ENCODE measurements at regions not wholly inside any gene's neighbourhood (a gene's known extent, or its start where the extent isn't known, plus 50 kb on each side); places are given as distances from the start of the nearest gene placed in this dataset.

- no peak for DNase-seq
- Histone ChIP-seq H3K9me3 (no peaks in the 10 kb centered on the region), H3K4me3 (no peak overlapping the region), H3K27ac (no peak overlapping the region), H3K4me1 (no peaks in the 10 kb centered on the region), H3K27me3 (no peaks in the 10 kb centered on the region), H3K36me3 (ENCODE audit: low read depth, missing control alignments) (no peaks in the 10 kb centered on the region)
- 68 to 70% methylated on average over 6 of the region's 6 CpGs for WGBS, 2 donors
- TF ChIP-seq, protein P1, sequence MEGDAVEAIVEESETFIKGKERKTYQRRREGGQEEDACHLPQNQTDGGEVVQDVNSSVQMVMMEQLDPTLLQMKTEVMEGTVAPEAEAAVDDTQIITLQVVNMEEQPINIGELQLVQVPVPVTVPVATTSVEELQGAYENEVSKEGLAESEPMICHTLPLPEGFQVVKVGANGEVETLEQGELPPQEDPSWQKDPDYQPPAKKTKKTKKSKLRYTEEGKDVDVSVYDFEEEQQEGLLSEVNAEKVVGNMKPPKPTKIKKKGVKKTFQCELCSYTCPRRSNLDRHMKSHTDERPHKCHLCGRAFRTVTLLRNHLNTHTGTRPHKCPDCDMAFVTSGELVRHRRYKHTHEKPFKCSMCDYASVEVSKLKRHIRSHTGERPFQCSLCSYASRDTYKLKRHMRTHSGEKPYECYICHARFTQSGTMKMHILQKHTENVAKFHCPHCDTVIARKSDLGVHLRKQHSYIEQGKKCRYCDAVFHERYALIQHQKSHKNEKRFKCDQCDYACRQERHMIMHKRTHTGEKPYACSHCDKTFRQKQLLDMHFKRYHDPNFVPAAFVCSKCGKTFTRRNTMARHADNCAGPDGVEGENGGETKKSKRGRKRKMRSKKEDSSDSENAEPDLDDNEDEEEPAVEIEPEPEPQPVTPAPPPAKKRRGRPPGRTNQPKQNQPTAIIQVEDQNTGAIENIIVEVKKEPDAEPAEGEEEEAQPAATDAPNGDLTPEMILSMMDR (IDR thresholded peaks at IDR 0.05) = no peak
- no peak for TF ChIP-seq POLR2A (IDR thresholded peaks at IDR 0.05)
- intact Hi-C loops (cut with DNase I; ENCODE audit: low total_unique reads) = no loop called here
Observed at GRCh38 chr18:56278421-56279003, 359.9 kb downstream of the TXNL1 start.

- Histone ChIP-seq H3K4me1 (no peaks in the 10 kb centered on the region), H3K27ac (no peak overlapping the region), H3K27me3 (no peaks in the 10 kb centered on the region), H3K9me3 (no peaks in the 10 kb centered on the region), H3K4me3 (no peak overlapping the region), H3K36me3 (ENCODE audit: low read depth, missing control alignments) (no peaks in the 10 kb centered on the region)
- DNase-seq = no peak
- 83 to 89% methylated on average over 3 of the region's 3 CpGs for WGBS, 2 donors
- intact Hi-C loops (cut with DNase I; ENCODE audit: low total_unique reads) = no loop called here
- TF ChIP-seq, protein P1 (IDR thresholded peaks at IDR 0.05) = no peak
- no peak for TF ChIP-seq POLR2A (IDR thresholded peaks at IDR 0.05)
Observed at GRCh38 chr18:56276466-56276865, 361.9 kb downstream of the TXNL1 start.

DNA sequence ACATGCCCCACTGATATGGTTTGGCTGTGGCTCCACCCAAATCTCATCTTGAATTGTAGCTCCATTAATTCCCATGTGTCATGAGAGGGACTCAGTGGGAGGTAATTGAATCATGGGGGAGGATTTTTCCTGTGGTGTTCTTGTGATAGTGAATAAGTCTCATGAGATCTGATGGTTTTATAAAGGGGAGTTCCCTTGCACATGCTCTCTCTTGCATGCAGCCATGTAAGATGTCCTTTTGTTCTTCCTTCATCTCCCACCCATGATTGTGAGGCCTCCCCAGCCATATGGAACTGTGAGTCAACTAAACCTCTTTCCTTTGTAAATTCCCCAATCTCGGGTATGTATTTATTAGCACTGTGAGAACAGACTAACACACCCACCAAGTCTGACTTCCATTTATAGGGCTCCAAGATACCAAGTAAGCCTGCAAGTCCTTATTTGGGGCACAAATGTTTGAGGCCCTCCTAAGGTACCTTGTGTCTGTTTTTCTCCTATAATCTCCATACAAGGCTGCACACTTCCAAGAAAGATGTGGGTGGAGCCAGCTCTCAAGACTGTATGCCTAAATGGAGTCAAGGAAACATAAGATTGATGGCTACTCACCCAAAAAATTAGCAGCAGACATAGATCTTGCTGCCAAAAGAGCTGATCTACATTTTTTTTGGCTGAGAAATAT is 364.7 kb downstream of the TXNL1 start:
- intact Hi-C loops (cut with DNase I; ENCODE audit: low total_unique reads) = no loop called here
- H3K27ac ChIP-seq = no peak overlapping the region
- DNase-seq = no peak
- H3K4me3 ChIP-seq = no peak overlapping the region
- H3K9me3 ChIP-seq = no peaks in the 10 kb centered on the region
- H3K36me3 ChIP-seq (ENCODE audit: low read depth, missing control alignments) = no peaks in the 10 kb centered on the region
- no peaks in the 10 kb centered on the region for H3K27me3 ChIP-seq
- 80 to 93% methylated on average over 1 of the region's 1 CpG for WGBS, 2 donors
- H3K4me1 ChIP-seq = no peaks in the 10 kb centered on the region
- TF ChIP-seq POLR2A (IDR thresholded peaks at IDR 0.05) = no peak
- TF ChIP-seq, protein P1 (IDR thresholded peaks at IDR 0.05) = no peak

DNA sequence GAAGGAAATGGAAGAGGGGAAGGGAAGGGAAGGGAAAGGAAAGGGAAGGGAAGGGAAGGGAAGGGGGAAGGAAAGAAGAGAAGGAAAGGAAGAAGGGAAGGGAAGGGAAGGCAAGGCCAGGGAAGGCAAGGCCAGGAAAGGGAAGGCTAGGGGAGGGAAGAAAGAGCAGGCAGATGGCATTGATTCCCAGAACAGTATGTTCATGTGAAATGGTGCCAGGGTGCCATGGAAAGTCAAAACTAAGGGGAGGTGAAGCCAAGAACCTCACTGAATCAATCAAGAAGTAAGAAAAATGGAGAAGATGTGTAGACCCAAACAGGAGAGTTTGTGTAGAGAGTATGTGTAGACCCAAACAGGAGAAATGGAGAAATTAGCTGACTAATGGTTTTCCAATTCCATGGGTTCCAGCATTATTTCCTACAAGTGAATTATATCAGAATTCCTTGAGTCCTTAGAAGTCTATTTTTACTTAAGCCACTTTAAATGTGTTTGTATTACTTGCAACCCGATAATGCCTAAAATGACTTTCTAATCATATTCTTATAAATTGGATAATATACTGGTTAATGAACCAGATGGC is 367.6 kb downstream of the TXNL1 start:
- DNase-seq = no peak
- intact Hi-C loops (cut with DNase I; ENCODE audit: low total_unique reads) = no loop called here
- H3K36me3 ChIP-seq (ENCODE audit: low read depth, missing control alignments) = no peaks in the 10 kb centered on the region
- no peaks in the 10 kb centered on the region for H3K4me1 ChIP-seq
- H3K9me3 ChIP-seq = no peaks in the 10 kb centered on the region
- H3K27ac ChIP-seq = no peak overlapping the region
- H3K27me3 ChIP-seq = no peaks in the 10 kb centered on the region
- no peak for TF ChIP-seq POLR2A (IDR thresholded peaks at IDR 0.05)
- TF ChIP-seq, protein P1 (IDR thresholded peaks at IDR 0.05) = no peak
- WGBS, 2 donors = 94 to 96% methylated on average over 1 of the region's 1 CpG
- H3K4me3 ChIP-seq = no peak overlapping the region
